HG02884 (cell line): ENCODE measurements at regions not wholly inside any gene's neighbourhood (a gene's known extent, or its start where the extent isn't known, plus 50 kb on each side); places are given as distances from the start of the nearest gene placed in this dataset.
A peak's percentile ranks its signal among the peaks of the same experiment; 100 is the strongest.

ENCODE experiments used
- ATAC-seq: cut with Tn5 transposase; IDR thresholded peaks from one replicate; pipeline ENCODE4 v1.9.1; 2021; ENCODE audit warnings: mild to moderate bottlenecking, moderate library complexity; ENCODE audit not compliant: unreplicated experiment

DNA sequence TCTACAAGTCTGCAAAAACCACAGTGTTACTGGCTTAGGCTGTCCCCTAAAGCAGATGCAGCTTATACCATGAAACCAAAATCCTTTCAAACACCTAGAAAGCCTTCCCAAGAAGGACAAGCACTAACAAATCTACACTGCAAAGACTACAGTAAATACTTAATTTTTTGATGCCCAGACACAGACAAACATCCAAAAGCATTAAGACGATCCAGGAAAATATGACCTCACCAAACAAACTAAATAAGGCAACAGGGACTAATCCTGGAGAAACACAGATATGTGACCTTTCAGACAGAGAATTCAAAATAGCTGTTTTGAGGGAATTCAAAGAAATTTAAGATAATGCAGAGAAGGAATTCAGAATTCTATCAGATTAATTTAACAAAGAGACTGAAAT, 423.5 kb downstream of the COL12A1 start:
- no peak for ATAC-seq

GRCh38 chr6:74780831-74781230, 425.0 kb downstream of the COL12A1 start:
- no peak for ATAC-seq

DNA sequence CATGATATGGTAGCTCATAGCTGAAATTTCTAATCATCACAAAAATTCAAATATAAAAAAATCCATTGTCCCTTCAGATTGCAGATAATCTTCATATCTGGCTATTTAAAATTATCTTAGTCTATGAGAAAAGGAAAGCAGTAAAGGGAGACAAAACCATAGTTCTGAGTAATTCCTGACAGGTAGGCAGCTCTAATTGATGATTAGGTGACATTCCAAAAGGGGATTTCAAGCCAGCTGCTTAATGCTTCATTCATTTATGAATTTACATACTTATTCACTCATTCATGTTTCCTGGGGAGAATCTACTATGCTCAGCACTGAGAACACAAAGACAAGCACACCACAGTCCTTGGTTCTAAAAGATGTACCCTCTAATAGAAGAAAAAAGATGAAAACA, 437.1 kb downstream of the COL12A1 start:
- ATAC-seq, result no peak

GRCh38 chr6:74768120-74768519, 437.7 kb downstream of the COL12A1 start:
- no peak for ATAC-seq

GRCh38 chr6:74765486-74765885, 440.4 kb downstream of the COL12A1 start:
- ATAC-seq, result no peak

GRCh38 chr6:74764486-74764885, 441.4 kb downstream of the COL12A1 start:
- ATAC-seq, result no peak

GRCh38 chr6:74762841-74763240, 443.0 kb downstream of the COL12A1 start:
- no peak for ATAC-seq

- ATAC-seq, result no peak
Measured at GRCh38 chr6:74757813-74758212, 448.0 kb downstream of the COL12A1 start.

DNA sequence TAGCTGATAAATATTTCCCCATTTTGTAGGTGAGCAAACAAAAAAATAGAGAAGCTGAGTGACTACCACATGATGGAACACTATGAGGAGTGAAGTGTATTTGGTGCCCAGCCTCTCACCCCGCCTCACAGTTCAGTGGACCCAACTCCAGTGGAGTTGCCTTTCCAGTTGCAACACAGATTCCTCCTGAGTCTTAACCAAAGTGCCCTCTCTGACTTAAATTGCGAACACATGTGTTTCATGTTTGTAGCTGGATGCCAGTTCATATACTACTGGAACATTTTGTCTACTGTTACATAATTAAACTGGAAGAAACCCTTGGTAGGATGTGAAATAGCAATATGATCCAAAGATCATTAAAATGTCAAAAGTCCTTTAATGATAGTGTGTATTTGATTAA, 448.9 kb downstream of the COL12A1 start:
- ATAC-seq, result no peak

GRCh38 chr6:74755778-74756177, 450.1 kb downstream of the COL12A1 start:
- ATAC-seq, result no peak

DNA sequence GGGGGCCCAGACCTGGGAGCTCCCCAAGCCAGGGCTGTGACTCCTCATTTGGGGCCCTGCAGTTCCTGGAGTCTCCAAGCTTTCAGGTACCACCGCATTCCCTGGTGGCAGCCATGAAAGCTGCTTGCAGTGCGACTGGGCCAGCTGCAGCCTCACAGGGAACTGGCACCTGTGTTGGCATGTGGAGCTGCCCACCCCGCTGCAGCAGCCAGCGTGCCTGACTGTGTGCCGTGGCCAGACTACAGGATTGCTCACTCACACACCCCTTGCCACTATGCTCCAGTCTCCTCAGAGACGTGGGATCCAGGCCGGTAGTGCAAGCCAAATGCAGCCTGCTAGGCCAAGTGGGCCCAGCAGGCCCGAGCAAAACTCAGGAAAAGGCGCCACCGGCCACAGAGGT, 450.7 kb downstream of the COL12A1 start:
- no peak for ATAC-seq

DNA sequence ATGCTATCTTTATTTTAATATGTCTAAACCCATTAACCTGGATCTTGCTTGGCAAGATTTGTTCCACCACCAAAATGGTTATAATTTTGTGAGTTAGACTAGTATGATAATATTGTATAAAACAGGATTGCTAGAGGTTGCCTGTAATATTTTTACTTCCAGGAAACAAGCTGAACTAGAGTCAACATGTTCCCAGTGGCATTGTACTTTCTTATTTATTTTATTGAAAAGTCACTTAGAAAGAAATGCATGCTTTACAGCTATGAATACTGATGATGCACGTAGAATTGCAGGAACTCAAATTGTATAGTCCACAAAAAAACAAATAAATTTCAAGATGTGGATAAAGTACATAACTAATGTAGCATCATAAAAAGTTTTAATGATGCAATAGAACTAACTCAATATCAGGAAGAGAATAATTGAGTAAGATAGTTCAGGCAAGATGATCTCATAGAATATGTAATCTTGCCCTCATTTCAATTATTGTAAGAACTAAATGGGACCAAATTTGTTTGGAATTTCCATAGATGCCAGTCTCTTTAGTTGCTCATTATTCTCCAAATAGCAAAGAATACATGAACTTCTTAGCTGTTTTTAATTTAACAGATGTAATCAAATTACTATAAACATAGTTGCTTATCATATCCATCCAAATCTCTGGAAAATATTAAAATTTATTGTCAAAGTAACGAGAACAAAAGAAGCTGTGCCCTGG, 451.8 kb downstream of the COL12A1 start:
- no peak for ATAC-seq

DNA sequence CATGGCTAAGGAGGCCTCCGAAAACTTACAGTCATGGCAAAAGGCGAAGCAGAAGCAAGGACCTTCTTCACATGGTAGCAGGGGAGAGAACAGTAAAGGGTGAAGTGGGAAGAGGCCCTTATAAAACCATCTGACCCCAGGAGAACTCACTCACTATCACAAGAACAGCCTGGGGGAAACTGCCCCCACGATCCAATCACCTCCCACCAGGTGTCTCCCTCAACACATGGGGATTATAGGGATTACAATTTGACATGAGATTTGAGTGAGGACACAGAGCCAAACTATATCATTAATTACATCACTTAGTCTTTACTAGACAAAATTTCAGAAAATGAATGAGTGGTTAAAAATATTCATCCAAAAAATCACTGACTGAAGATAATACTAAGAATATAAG, 453.6 kb downstream of the COL12A1 start:
- ATAC-seq, result no peak

DNA sequence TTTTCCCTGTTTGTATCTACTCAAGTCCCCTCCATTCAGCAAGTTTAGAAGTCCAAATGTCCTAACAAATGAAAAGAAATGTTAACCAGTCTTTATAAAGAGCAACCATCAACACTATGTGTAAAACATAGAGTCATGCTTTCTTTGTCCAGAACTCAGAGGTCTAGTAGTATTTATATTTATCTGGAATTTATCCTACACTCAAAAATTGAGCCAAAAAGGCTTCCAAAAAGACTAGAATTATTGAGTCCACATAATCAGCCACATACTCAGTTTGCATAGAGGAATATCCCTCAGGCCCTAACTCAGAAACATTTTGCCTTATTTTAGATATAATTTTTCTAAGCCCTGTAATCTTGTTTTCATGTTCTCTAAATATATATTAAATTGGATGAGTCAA, 455.0 kb downstream of the COL12A1 start:
- no peak for ATAC-seq

DNA sequence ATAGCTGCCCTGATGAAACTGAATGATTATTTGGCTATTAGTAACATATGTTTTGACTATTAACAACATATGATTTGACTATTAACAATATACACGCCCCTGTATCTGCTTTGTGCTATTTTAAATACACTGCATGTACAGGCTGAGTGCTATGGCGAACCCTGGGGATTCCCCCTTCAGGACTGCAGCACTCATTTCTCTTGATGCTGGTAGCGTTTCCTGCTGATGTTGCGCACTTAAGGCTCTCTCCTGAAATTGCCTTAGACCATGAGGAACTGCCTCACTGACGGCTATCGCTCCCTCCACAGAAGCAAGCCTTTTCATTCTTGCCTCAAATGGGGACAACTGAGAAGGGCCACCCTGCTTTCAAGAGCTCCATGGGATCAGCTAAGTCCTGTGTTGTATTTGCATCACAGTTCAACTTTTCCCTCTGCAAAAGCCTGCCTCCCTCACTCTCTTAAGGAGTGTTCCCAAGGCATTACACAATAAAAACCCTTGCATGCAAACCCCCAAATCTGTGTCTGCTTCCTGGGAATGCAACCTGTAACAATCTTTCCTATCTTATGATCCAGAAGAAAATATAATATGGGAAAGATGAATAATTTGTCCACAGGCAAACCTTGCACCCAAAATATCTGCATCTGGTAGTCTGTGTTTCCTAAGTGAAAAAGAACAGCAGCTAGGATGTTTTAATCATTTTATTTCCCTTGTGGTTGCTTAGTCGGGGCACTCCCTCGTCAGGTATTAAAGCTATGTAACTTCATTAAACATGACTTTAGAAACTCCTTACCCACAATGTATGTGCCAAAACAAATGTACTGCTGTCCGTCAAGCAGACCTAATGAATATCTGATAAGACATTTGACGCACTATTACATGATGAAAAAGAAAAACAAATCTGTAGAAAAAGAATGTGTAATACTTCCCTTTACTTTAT, 456.4 kb downstream of the COL12A1 start:
- no peak for ATAC-seq

- ATAC-seq, result no peak
Measured at GRCh38 chr6:74745670-74746069, 460.2 kb downstream of the COL12A1 start.

DNA sequence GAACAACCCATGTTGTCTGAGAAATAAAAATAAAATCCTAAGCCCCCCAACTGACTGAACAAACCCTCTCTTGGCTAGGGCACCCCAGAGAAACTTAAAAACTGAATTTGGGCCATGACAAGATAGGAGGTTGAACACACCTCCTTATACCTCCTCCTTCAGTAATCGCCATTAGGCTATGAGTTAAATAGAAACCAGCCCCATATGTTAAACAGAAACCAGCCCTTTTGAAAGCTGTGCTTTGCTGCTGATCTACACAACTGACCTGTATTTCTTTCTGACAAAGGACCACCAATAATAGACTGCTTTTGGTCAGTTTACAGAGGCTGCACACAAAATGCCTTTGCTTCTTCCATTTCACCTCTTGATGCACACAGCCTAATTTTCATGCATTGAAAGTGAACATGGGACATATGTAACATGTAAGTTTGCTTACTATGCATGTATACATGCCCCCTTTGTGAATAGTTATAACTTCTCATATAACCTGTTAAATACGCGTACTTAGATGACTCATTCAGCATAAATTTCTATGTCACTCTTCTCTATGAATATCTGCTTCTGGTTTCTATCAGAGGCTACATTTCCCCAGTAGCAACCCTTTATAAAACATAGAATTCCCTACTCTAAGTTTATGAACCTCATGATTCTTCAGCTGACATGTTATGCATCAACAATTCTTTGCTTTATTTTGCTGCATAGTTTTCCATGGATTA, 462.9 kb downstream of the COL12A1 start:
- peak; percentile 87 for ATAC-seq

GRCh38 chr6:74741646-74742045, 464.2 kb downstream of the COL12A1 start:
- ATAC-seq, result no peak

DNA sequence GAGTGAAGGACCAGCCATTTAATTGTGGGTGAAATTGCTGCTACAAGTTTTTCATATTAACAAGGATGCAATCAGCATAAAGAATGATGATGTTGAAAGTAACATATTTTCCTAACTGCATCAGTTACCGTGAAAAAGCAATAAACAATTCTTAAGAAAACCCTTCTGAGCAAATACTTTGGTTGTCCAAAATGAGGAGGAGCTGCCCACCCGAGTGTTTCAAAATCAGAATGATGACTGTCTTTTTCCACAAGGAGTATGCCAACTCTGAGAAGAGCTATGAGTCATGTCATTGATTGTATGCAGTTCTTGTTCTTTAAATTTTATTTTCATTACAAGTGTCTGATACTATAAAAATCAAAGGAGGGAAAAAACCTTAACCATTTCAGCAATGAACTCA, 470.5 kb downstream of the COL12A1 start:
- no peak for ATAC-seq

DNA sequence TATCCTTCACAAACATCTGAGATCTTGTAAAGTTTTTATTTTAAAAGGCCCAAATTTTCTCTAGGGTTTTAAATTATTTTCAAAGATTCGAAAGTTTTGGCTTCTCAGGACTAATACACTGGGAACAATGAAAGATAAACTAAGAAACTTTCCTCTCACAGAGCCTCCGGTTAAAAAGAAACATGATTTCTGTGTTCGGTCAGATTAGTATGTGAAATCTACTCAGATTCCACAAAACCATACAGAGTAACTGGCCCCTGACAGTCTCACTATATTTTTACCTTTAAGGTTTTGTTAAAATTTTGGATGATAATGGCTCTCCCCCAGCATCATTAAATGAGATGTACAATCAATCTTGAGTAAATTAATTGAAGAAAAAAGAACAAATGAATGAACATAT, 471.0 kb downstream of the COL12A1 start:
- no peak for ATAC-seq

DNA sequence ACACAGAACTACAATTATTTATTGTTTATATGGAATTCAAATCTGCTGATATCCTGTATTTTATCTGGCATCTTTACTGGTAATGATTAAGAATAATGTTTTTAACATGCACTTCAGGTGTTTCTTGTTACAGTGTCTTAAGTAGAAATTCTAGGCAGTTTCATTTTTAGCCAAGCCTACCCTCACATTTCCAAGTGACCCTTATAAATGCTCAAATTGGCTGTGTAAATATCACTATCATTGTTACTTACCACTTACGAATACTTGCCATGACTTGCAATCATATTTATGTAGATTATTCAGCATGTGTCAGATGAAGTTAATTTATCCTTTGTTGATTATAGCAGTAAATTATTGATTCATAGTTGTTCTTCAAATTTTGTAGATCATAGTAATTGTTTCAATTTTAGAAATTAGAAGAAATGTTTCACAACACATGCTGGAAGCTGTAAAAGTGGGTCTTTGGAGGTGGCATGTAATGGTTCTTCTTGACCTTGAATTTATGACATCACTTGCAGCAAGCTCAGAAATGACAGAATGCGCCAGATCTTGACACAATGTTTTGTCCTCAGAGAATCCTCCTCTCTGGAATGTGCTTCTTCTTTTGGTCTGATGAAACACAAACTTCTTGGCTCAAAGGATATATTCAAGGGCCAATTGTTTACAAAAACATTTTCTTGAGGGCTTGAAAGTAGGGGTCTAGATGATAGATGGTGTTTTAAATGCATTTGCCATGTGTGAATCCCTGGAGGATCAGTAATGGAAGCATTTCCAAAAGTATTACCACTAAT, 471.8 kb downstream of the COL12A1 start:
- ATAC-seq, result no peak
